Spleen (tissue), 11 donors: ENCODE measurements at regions not wholly inside any gene's neighbourhood (a gene's known extent, or its start where the extent isn't known, plus 50 kb on each side); places are given as distances from the start of the nearest gene placed in this dataset.

ENCODE experiments used
- DNase-seq: peaks from one replicate; pipeline ENCODE4 v3.0.0-alpha.2; 2020
- H3K27ac ChIP-seq, 8 donors: fragments of 200-600 bp; sonication (generic) in 7 of 8; 1 replicate in 4 of 8; 2 replicates in 4 of 8; pipeline versions ENCODE4 v1.5.0 to v1.8.0; 2016 to 2021; ENCODE audit warnings: inconsistent platforms in 4 of 8, mild to moderate bottlenecking in 4 of 8, moderate library complexity in 1 of 8
- H3K27me3 ChIP-seq, 7 donors: fragments of 200-600 bp; sonication (generic) in 6 of 7; replicated peaks in 1 of 7; 1 replicate in 4 of 7; 2 replicates in 3 of 7; pipeline versions ENCODE4 v1.5.0 to v1.8.0; 2016 to 2021; ENCODE audit warnings: inconsistent platforms in 3 of 7, mild to moderate bottlenecking in 1 of 7
- H3K36me3 ChIP-seq, 6 donors: fragments of 200-600 bp; sonication (generic) in 5 of 6; 1 replicate in 4 of 6; 2 replicates in 2 of 6; pipeline versions ENCODE4 v1.5.0 to v1.8.0; 2016 to 2021; ENCODE audit warnings: inconsistent platforms in 2 of 6
- H3K4me1 ChIP-seq, 6 donors: fragments of 200-600 bp; sonication (generic) in 5 of 6; 1 replicate in 3 of 6; 2 replicates in 3 of 6; pipeline versions ENCODE4 v1.5.0 to v1.8.0; 2016 to 2021; ENCODE audit warnings: inconsistent platforms in 3 of 6
- H3K4me3 ChIP-seq, 8 donors: fragments of 200-600 bp; sonication (generic) in 7 of 8; 1 replicate in 4 of 8; 2 replicates in 4 of 8; pipeline versions ENCODE4 v1.5.0 to v1.8.0; 2016 to 2021; ENCODE audit warnings: inconsistent platforms in 4 of 8, mild to moderate bottlenecking in 4 of 8, moderate library complexity in 2 of 8
- H3K9me3 ChIP-seq, 8 donors: fragments of 200-600 bp; sonication (generic) in 7 of 8; 1 replicate in 4 of 8; 2 replicates in 4 of 8; pipeline versions ENCODE4 v1.5.0 to v1.8.0; 2016 to 2021; ENCODE audit warnings: inconsistent platforms in 4 of 8
- CTCF ChIP-seq, 11 experiments: fragments of 200-600 bp in 7 of 11; fragments of 450-650 bp in 4 of 11; sonication (generic) in 4 of 11; IDR thresholded peaks in 8 of 11; conservative IDR thresholded peaks in 3 of 11; 1 replicate in 7 of 11; 2 replicates in 4 of 11; pipeline versions ENCODE4 v1.4.0 to v1.8.0; 2016 to 2021; ENCODE audit warnings: antibody characterized with exemption in 11 of 11, inconsistent platforms in 4 of 11, mild to moderate bottlenecking in 1 of 11
- POLR2A ChIP-seq, 3 donors: fragments of 450-650 bp; IDR thresholded peaks; one replicate each; pipeline ENCODE4 v1.5.1; 2017; ENCODE audit warnings: antibody characterized with exemption in 3 of 3, mild to moderate bottlenecking in 1 of 3
- POLR2AphosphoS5 ChIP-seq, 3 donors: sonication (generic); formaldehyde crosslinking; IDR thresholded peaks; one replicate each; pipeline ENCODE4 v1.5.1; 2017; ENCODE audit warnings: antibody characterized with exemption in 3 of 3
- WGBS, 5 donors: extraction: QIAGEN DNeasy Blood & Tissue Kit in 3 of 5; methylation state at CpG; one replicate each; pipeline versions ENCODE4 v1.1.5 to v1.1.7; 2013 to 2018; 5-methylcytosine and 5-hydroxymethylcytosine counted together
- intact Hi-C: fragments of 100-400 bp; cut with DNase I; formaldehyde crosslinking; loops from one replicate; pipeline ENCODE4 v1.15.0; 2023; ENCODE audit warnings: low total_unique reads
- donor health status: healthy with polysubstance abuse.
- donor health status: DM: no; HTN: no; CAD: no; lungs with moderate emphysema.
- donor health status: DM: no; HTN: no; CAD: no.
- donor health status: Bipolar disorder and iron deficiency.
- donor health status: healthy.
- donor health status: DM: no; HTN: no; CAD: no.
- donor health status: DM: yes; HTN: yes; CAD: no.

- no peaks in the 10 kb centered on the region for H3K27me3 ChIP-seq
- no peaks in the 10 kb centered on the region for H3K4me1 ChIP-seq
- DNase-seq = no peak
- TF ChIP-seq CTCF (IDR thresholded peaks at IDR 0.05 in 8 of 11, conservative IDR thresholded peaks at IDR 0.05 in 3 of 11) (no peak), POLR2AphosphoS5 (IDR thresholded peaks at IDR 0.05) (no peak), POLR2A (IDR thresholded peaks at IDR 0.05) (no peak)
- no peak overlapping the region for H3K4me3 ChIP-seq
- WGBS, 5 donors = 57 to 73% (median 65%) methylated on average over 6 of the region's 6 CpGs
- intact Hi-C loops = no loop called here
- H3K9me3 ChIP-seq = no peaks in the 10 kb centered on the region
- H3K36me3 ChIP-seq = no peaks in the 10 kb centered on the region
- no peak overlapping the region for H3K27ac ChIP-seq
Measured at GRCh38 chr10:128727114-128727513, 600.9 kb upstream of the MKI67 start.

- no peaks in the 10 kb centered on the region for H3K36me3 ChIP-seq
- H3K27ac ChIP-seq = no peak overlapping the region
- no peaks in the 10 kb centered on the region for H3K9me3 ChIP-seq
- WGBS, 5 donors = 70 to 88% (median 85%) methylated on average over 2 to 4 of the region's 4 CpGs
- no peak for DNase-seq
- TF ChIP-seq POLR2AphosphoS5 (IDR thresholded peaks at IDR 0.05) (no peak), POLR2A (IDR thresholded peaks at IDR 0.05) (no peak), CTCF (IDR thresholded peaks at IDR 0.05 in 8 of 11, conservative IDR thresholded peaks at IDR 0.05 in 3 of 11) (no peak)
- intact Hi-C loops = no loop called here
- H3K4me3 ChIP-seq = no peak overlapping the region
- H3K27me3 ChIP-seq = no peaks in the 10 kb centered on the region
- no peaks in the 10 kb centered on the region for H3K4me1 ChIP-seq
Measured at GRCh38 chr10:128729910-128730420, 603.7 kb upstream of the MKI67 start.

- Histone ChIP-seq H3K27ac (no peak overlapping the region), H3K4me3 (no peak overlapping the region), H3K4me1 (no peaks in the 10 kb centered on the region), H3K36me3 (no peaks in the 10 kb centered on the region), H3K27me3 (no peaks in the 10 kb centered on the region), H3K9me3 (no peaks in the 10 kb centered on the region)
- WGBS, 5 donors = 92 to 93% (median 92%) methylated on average over 12 to 13 of the region's 13 CpGs
- intact Hi-C loops = no loop called here
- no peak for DNase-seq
- TF ChIP-seq POLR2A (IDR thresholded peaks at IDR 0.05) = no peak
- TF ChIP-seq CTCF (IDR thresholded peaks at IDR 0.05 in 8 of 11, conservative IDR thresholded peaks at IDR 0.05 in 3 of 11) = no peak
- TF ChIP-seq POLR2AphosphoS5 (IDR thresholded peaks at IDR 0.05) = no peak
Measured at GRCh38 chr10:128730922-128731321, 604.7 kb upstream of the MKI67 start.

- TF ChIP-seq CTCF (IDR thresholded peaks at IDR 0.05 in 8 of 11, conservative IDR thresholded peaks at IDR 0.05 in 3 of 11) (no peak), POLR2AphosphoS5 (IDR thresholded peaks at IDR 0.05) (no peak), POLR2A (IDR thresholded peaks at IDR 0.05) (no peak)
- no peak for DNase-seq
- intact Hi-C loops = no loop called here
- WGBS, 5 donors = 89 to 95% (median 89%) methylated on average over 5 of the region's 5 CpGs
- Histone ChIP-seq H3K36me3 (no peaks in the 10 kb centered on the region), H3K27me3 (no peaks in the 10 kb centered on the region), H3K4me1 (no peaks in the 10 kb centered on the region), H3K4me3 (no peak overlapping the region), H3K27ac (no peak overlapping the region), H3K9me3 (no peaks in the 10 kb centered on the region)
Measured at GRCh38 chr10:128734161-128734560, 607.9 kb upstream of the MKI67 start.
